SK-N-SH (cell line): ENCODE measurements at regions not wholly inside any gene's neighbourhood (a gene's known extent, or its start where the extent isn't known, plus 50 kb on each side); places are given as distances from the start of the nearest gene placed in this dataset.
A peak's percentile ranks its signal among the peaks of the same experiment; 100 is the strongest.

Source experiments
- CTCF ChIA-PET: fragments of 300-600, 350-600 bp; formaldehyde crosslinking; extraction: SDS; loops from one replicate; lab custom pipeline; 2021; lab: Yijun Ruan, JAX
- POLR2A ChIA-PET: fragments of 350-600 bp; sonication (Branson Sonifier 250); formaldehyde crosslinking; extraction: SDS; loops from one replicate; lab custom pipeline; 2020; ENCODE audit warnings: antibody characterized with exemption, inconsistent platforms; lab: Yijun Ruan, JAX
- DNase-seq: peaks from one replicate; pipeline ENCODE4 v3.0.0; 2012
- H2AFZ ChIP-seq: fragments of 200-600 bp; sonication (generic); 2 replicates; pipeline ENCODE4 v1.8.1; 2016; ENCODE audit warnings: antibody characterized with exemption, mild to moderate bottlenecking, low read depth
- H3F3A ChIP-seq: fragments of 200-600 bp; sonication (generic); replicated peaks from 2 replicates; pipeline ENCODE3; 2016; ENCODE audit warnings: antibody characterized with exemption, mild to moderate bottlenecking; ENCODE audit not compliant: insufficient read depth
- H3K27ac ChIP-seq, 2 experiments: fragments of 200-500 bp in 1 of 2; fragments of 200-600 bp in 1 of 2; sonication (Bioruptor generic) in 1 of 2; sonication (generic), shearing (Covaris generic) in 1 of 2; 2 replicates each; pipeline versions ENCODE4 v1.5.1 to v1.6.1; 2014 to 2016; ENCODE audit warnings: low read depth in 2 of 2, inconsistent platforms in 1 of 2, low read length in 1 of 2, mild to moderate bottlenecking in 1 of 2, mixed read lengths in 1 of 2
- H3K27me3 ChIP-seq: fragments of 200-600 bp; sonication (generic), shearing (Covaris generic); 2 replicates; pipeline ENCODE4 v1.6.1; 2016; ENCODE audit warnings: mixed run types; ENCODE audit not compliant: insufficient read depth
- H3K36me3 ChIP-seq, 2 experiments: fragments of 200-500 bp in 1 of 2; fragments of 200-600 bp in 1 of 2; sonication (Bioruptor generic) in 1 of 2; sonication (generic) in 1 of 2; replicated peaks in 1 of 2; 2 replicates each; pipeline versions ENCODE3 to v1.5.1; 2014 to 2016; ENCODE audit warnings: low read length in 1 of 2, mild to moderate bottlenecking in 1 of 2; ENCODE audit not compliant: insufficient read depth in 2 of 2, control insufficient read depth in 1 of 2
- H3K4me1 ChIP-seq, 2 experiments: fragments of 200-500 bp in 1 of 2; fragments of 200-600 bp in 1 of 2; sonication (Bioruptor generic) in 1 of 2; sonication (generic), shearing (Covaris generic) in 1 of 2; 2 replicates each; pipeline versions ENCODE4 v1.5.1 to v1.6.1; 2014 to 2016; ENCODE audit warnings: low read depth in 1 of 2, low read length in 1 of 2, mixed run types in 1 of 2; ENCODE audit not compliant: insufficient read depth in 2 of 2, control insufficient read depth in 1 of 2
- H3K4me2 ChIP-seq: fragments of 200-600 bp; sonication (generic), shearing (Covaris generic); 2 replicates; pipeline ENCODE4 v1.6.1; 2017; ENCODE audit warnings: mixed run types
- H3K4me3 ChIP-seq, 2 experiments: fragments of 200-500 bp in 1 of 2; fragments of 200-600 bp in 1 of 2; sonication (Bioruptor generic) in 1 of 2; sonication (generic), shearing (Covaris generic) in 1 of 2; 2 replicates each; pipeline versions ENCODE4 v1.5.1 to v1.8.1; 2014 to 2016; ENCODE audit warnings: low read depth in 2 of 2, inconsistent platforms in 1 of 2, low read length in 1 of 2, mild to moderate bottlenecking in 1 of 2, mixed read lengths in 1 of 2, moderate library complexity in 1 of 2
- H3K79me2 ChIP-seq: fragments of 200-600 bp; sonication (generic); 2 replicates; pipeline ENCODE4 v1.8.1; 2017; ENCODE audit warnings: mild to moderate bottlenecking; ENCODE audit not compliant: insufficient read depth
- H3K9ac ChIP-seq: fragments of 200-600 bp; sonication (generic); 2 replicates; pipeline ENCODE4 v1.6.1; 2017; ENCODE audit warnings: mixed run types
- H3K9me2 ChIP-seq: fragments of 200-600 bp; sonication (generic); 2 replicates; pipeline ENCODE4 v1.6.1; 2017; ENCODE audit warnings: mixed run types
- H3K9me3 ChIP-seq: fragments of 200-600 bp; sonication (generic); 2 replicates; pipeline ENCODE4 v1.6.1; 2017; ENCODE audit warnings: mixed run types, mild to moderate bottlenecking, moderate library complexity
- H4K20me1 ChIP-seq: fragments of 200-600 bp; sonication (generic); 2 replicates; pipeline ENCODE4 v1.6.1; 2017; ENCODE audit warnings: mild to moderate bottlenecking, mixed run types; ENCODE audit not compliant: insufficient read depth
- CHD2 ChIP-seq: fragments of 150-350 bp; IDR thresholded peaks from 2 replicates; pipeline ENCODE4 v1.6.1; 2018; ENCODE audit warnings: low read length; ENCODE audit not compliant: partially characterized antibody
- ELF1 ChIP-seq: IDR thresholded peaks from 2 replicates; pipeline ENCODE4 v1.4.0; 2012
- EP300 ChIP-seq, 2 experiments: IDR thresholded peaks; 2 replicates each; pipeline versions ENCODE4 v1.4.0 to v1.6.1; 2012; ENCODE audit warnings: borderline replicate concordance in 1 of 2, low read depth in 1 of 2, low read length in 1 of 2
- FOSL2 ChIP-seq: IDR thresholded peaks from 2 replicates; pipeline ENCODE4 v1.4.0; 2012; ENCODE audit warnings: low read depth, mild to moderate bottlenecking, moderate library complexity, borderline replicate concordance
- FOXM1 ChIP-seq: IDR thresholded peaks from 2 replicates; pipeline ENCODE4 v1.4.0; 2012; ENCODE audit warnings: low read depth, mild to moderate bottlenecking
- GABPA ChIP-seq: IDR thresholded peaks from 2 replicates; pipeline ENCODE4 v1.4.0; 2012; ENCODE audit warnings: low read depth, mild to moderate bottlenecking
- GATA2 ChIP-seq: sonication (generic); formaldehyde crosslinking; IDR thresholded peaks from 2 replicates; pipeline ENCODE4 v1.5.0; 2020; ENCODE audit warnings: mild to moderate bottlenecking, missing genetic modification reagents
- JUND ChIP-seq: IDR thresholded peaks from 2 replicates; pipeline ENCODE4 v1.4.0; 2012
- MAX ChIP-seq: IDR thresholded peaks from 2 replicates; pipeline ENCODE4 v1.4.0; 2012; ENCODE audit warnings: low read depth
- MEF2A ChIP-seq: IDR thresholded peaks from 2 replicates; pipeline ENCODE4 v1.4.0; 2012; ENCODE audit warnings: low read depth, borderline replicate concordance
- NFIC ChIP-seq: IDR thresholded peaks from 2 replicates; pipeline ENCODE4 v1.4.0; 2012; ENCODE audit warnings: borderline replicate concordance
- TAF1 ChIP-seq: IDR thresholded peaks from 2 replicates; pipeline ENCODE4 v1.6.1; 2012; ENCODE audit warnings: low read depth, mild to moderate bottlenecking, low read length, moderate library complexity, borderline replicate concordance
- TCF12 ChIP-seq: IDR thresholded peaks from 2 replicates; pipeline ENCODE4 v1.4.0; 2012
- WGBS: methylation state at CpG from one replicate; pipeline ENCODE4 v1.1.6; 2017; ENCODE audit warnings: low lambda C conversion rate; 5-methylcytosine and 5-hydroxymethylcytosine counted together

GRCh38 chrX:130552444-130553073, 150.8 kb downstream of the RBMX2 start:
- WGBS = 37% methylated on average over 6 of the region's 6 CpGs

GRCh38 chrX:130555341-130555740, 153.6 kb downstream of the RBMX2 start:
- Histone ChIP-seq H2AFZ (no peak overlapping the region), H3K27ac (peak overlapping the region in 1 of 2 experiments; percentile 91; a peak in 2 of 4 replicates), H3K4me1 (peaks cover 0 to 5% of the 10 kb centered on the region in 2 experiments; a peak in 1 of 4 replicates), H3K4me2 (no peak overlapping the region), H3K9ac (no peak overlapping the region), H3F3A (no peaks in the 10 kb centered on the region), H3K4me3 (no peak overlapping the region; a peak in 1 of 4 replicates), H3K9me2 (no peaks in the 10 kb centered on the region), H4K20me1 (no peaks in the 10 kb centered on the region), H3K36me3 (no peaks in the 10 kb centered on the region), H3K27me3 (peaks cover 19% of the 10 kb centered on the region; the same call in 1 of the 2 replicates), H3K79me2 (no peaks in the 10 kb centered on the region), H3K9me3 (no peaks in the 10 kb centered on the region)
- POLR2A ChIA-PET = no interaction called here
- DNase-seq = peak; percentile 16
- CTCF ChIA-PET = interaction anchor here (2.1 to 2.7 kb wide), 2 partner anchors 16 to 21 kb away, joined by 13 to 20 read pairs; no protein-coding TSS in a partner anchor
- WGBS = 16% methylated on average over 3 of the region's 3 CpGs
- TF ChIP-seq MEF2A = no peak
- TF ChIP-seq TAF1 = no peak
- no peak for TF ChIP-seq ELF1
- TF ChIP-seq NFIC = no peak
- peak in 1 of 2 experiments; percentile 10; a peak in 1 of 4 replicates for TF ChIP-seq EP300 (IDR thresholded peaks at IDR 0.05; ENCODE audit: borderline replicate concordance in 1 of 2, low read depth in 1 of 2, low read length in 1 of 2)

More at GRCh38 chrX:130552444-130553073, 150.8 kb downstream of the RBMX2 start:
- Histone ChIP-seq H4K20me1 (no peaks in the 10 kb centered on the region), H3K9ac (no peak overlapping the region), H3K4me1 (peaks cover 0 to 5% of the 10 kb centered on the region in 2 experiments; a peak in 1 of 4 replicates), H2AFZ (no peak overlapping the region), H3K9me3 (no peaks in the 10 kb centered on the region), H3K9me2 (no peaks in the 10 kb centered on the region), H3F3A (no peaks in the 10 kb centered on the region)
- DNase-seq = no peak
- CTCF ChIA-PET = interaction anchor here (0.7 to 2.8 kb wide), 3 partner anchors 13 to 364 kb away, joined by 6 to 15 read pairs (median 9); no protein-coding TSS in a partner anchor
- TF ChIP-seq FOXM1 (no peak), JUND (no peak), ELF1 (no peak), NFIC (no peak), MAX (no peak), TAF1 (no peak), CHD2 (no peak), TCF12 (no peak), GABPA (no peak), FOSL2 (no peak)
- TF ChIP-seq, all 33 proteins: peak for 0
- H3K79me2 ChIP-seq = no peaks in the 10 kb centered on the region
- POLR2A ChIA-PET = no interaction called here
- H3K4me2 ChIP-seq = no peak overlapping the region
- H3K4me3 ChIP-seq = no peak overlapping the region
- H3K27ac ChIP-seq = no peak overlapping the region
- H3K27me3 ChIP-seq = peaks cover 20% of the 10 kb centered on the region; the same call in 1 of the 2 replicates
- no peaks in the 10 kb centered on the region for H3K36me3 ChIP-seq

GRCh38 chrX:130555757-130556156, 154.0 kb downstream of the RBMX2 start:
- POLR2A ChIA-PET = no interaction called here
- TF ChIP-seq GATA2 = peak; percentile 52
- TF ChIP-seq TCF12 = no peak
- WGBS = 3% methylated on average over 3 of the region's 3 CpGs

More at GRCh38 chrX:130555757-130556156, 154.0 kb downstream of the RBMX2 start:
- H3K27ac ChIP-seq = peak overlapping the region in 1 of 2 experiments; percentile 91; a peak in 2 of 4 replicates
- H3K9ac ChIP-seq = no peak overlapping the region
- H3K79me2 ChIP-seq = no peaks in the 10 kb centered on the region
- no peaks in the 10 kb centered on the region for H3K36me3 ChIP-seq
- CTCF ChIA-PET = interaction anchor here (2.1 to 2.7 kb wide), 2 partner anchors 16 to 20 kb away, joined by 13 to 20 read pairs; no protein-coding TSS in a partner anchor
- H2AFZ ChIP-seq = no peak overlapping the region
- no peaks in the 10 kb centered on the region for H3K9me3 ChIP-seq
- H3K4me1 ChIP-seq = peaks cover 0 to 5% of the 10 kb centered on the region in 2 experiments; a peak in 1 of 4 replicates
- no peaks in the 10 kb centered on the region for H4K20me1 ChIP-seq
- no peak overlapping the region for H3K4me2 ChIP-seq
- peaks cover 19% of the 10 kb centered on the region; the same call in 1 of the 2 replicates for H3K27me3 ChIP-seq
- peak; percentile 21 for DNase-seq
- no peaks in the 10 kb centered on the region for H3K9me2 ChIP-seq
- H3K4me3 ChIP-seq = no peak overlapping the region
- H3F3A ChIP-seq = no peaks in the 10 kb centered on the region
